ENCODE measurements at regions not wholly inside any gene's neighbourhood (a gene's known extent, or its start where the extent isn't known, plus 50 kb on each side); places are given as distances from the start of the nearest gene placed in this dataset.
"Not testable (repeated sequence)": the region's sequence is repeated elsewhere in the genome, so short reads cannot be mapped to it uniquely, and the experiment has no call there.

- no peak for DNase-seq
Measured at GRCh38 chr12:28063355-28063880, 90.9 kb upstream of the PTHLH start.

GRCh38 chr12:28065374-28065773 lies 92.8 kb upstream of the PTHLH start:
- no peak for DNase-seq

GRCh38 chr12:28065889-28066630 lies 93.5 kb upstream of the PTHLH start:
- DNase-seq = no peak

- no peak for DNase-seq
Measured at GRCh38 chr12:28066879-28067278, 94.3 kb upstream of the PTHLH start.

GRCh38 chr12:28068467-28068866 lies 95.9 kb upstream of the PTHLH start:
- no peak for DNase-seq

- no peak for DNase-seq
Measured at GRCh38 chr12:28079539-28079938, 107.0 kb upstream of the PTHLH start.

GRCh38 chr12:28082096-28082495 lies 108.2 kb upstream of the CCDC91 start:
- DNase-seq = no peak

GRCh38 chr12:28083840-28084678 lies 106.2 kb upstream of the CCDC91 start:
- no peak for DNase-seq

GRCh38 chr12:28086521-28087155 lies 103.6 kb upstream of the CCDC91 start:
- DNase-seq = no peak

GRCh38 chr12:28088566-28089272 lies 101.5 kb upstream of the CCDC91 start:
- DNase-seq = no peak

- no peak for DNase-seq
Measured at GRCh38 chr12:28089338-28089737, 100.9 kb upstream of the CCDC91 start.

GRCh38 chr12:28090835-28091234 lies 99.4 kb upstream of the CCDC91 start:
- no peak for DNase-seq

GRCh38 chr12:28092396-28092795 lies 97.9 kb upstream of the CCDC91 start:
- DNase-seq = no peak

GRCh38 chr12:28096649-28097048 lies 93.6 kb upstream of the CCDC91 start:
- no peak for DNase-seq

- no peak for DNase-seq
Measured at GRCh38 chr12:28097221-28097620, 93.0 kb upstream of the CCDC91 start.

- DNase-seq = not testable (repeated sequence)
Measured at GRCh38 chr12:28099245-28099644, 91.0 kb upstream of the CCDC91 start.

GRCh38 chr12:28099871-28100270 lies 90.4 kb upstream of the CCDC91 start:
- DNase-seq = no peak

- DNase-seq = no peak
Measured at GRCh38 chr12:28100717-28101116, 89.5 kb upstream of the CCDC91 start.

GRCh38 chr12:28104316-28104715 lies 85.9 kb upstream of the CCDC91 start:
- no peak for DNase-seq

- no peak for DNase-seq
Measured at GRCh38 chr12:28104903-28105864, 85.1 kb upstream of the CCDC91 start.

- no peak for DNase-seq
Measured at GRCh38 chr12:28107679-28108078, 82.6 kb upstream of the CCDC91 start.

GRCh38 chr12:28108599-28108998 lies 81.7 kb upstream of the CCDC91 start:
- no peak for DNase-seq

Measured in hippocampal formation (tissue), 2 donors.